Activated B cell treated with CpG ODN at 0.5 μM for 24 hours (primary cell): ENCODE measurements at regions not wholly inside any gene's neighbourhood (a gene's known extent, or its start where the extent isn't known, plus 50 kb on each side); places are given as distances from the start of the nearest gene placed in this dataset.

ENCODE experiments used
- ATAC-seq: fragments of 200-7000 bp; cut with Tn5 transposase; one replicate; pipeline ENCODE4 v1.10.0; 2021; ENCODE audit warnings: low read depth, mild to moderate bottlenecking, moderate library complexity
- CTCF ChIA-PET: fragments of 350-600 bp; sonication (Branson Sonifier 250); formaldehyde crosslinking; loops from one replicate; lab custom pipeline; 2021; ENCODE audit warnings: antibody characterized with exemption; lab: Charles Lee
- POLR2A ChIA-PET: fragments of 350-600 bp; sonication (Branson Sonifier 250); formaldehyde crosslinking; loops from one replicate; lab custom pipeline; 2021; ENCODE audit warnings: antibody characterized with exemption; lab: Charles Lee
- DNase-seq: peaks from one replicate; pipeline ENCODE4 v3.0.0; 2022
- H3K27ac Mint-ChIP-seq: one replicate; pipeline ENCODE4 v1.8.0; 2020; ENCODE audit warnings: mixed read lengths
- H3K27me3 Mint-ChIP-seq: one replicate; pipeline ENCODE4 v1.8.0; 2021; ENCODE audit warnings: mixed read lengths
- H3K36me3 Mint-ChIP-seq: one replicate; pipeline ENCODE4 v1.8.0; 2021; ENCODE audit warnings: low read depth, mixed read lengths
- H3K4me1 Mint-ChIP-seq: one replicate; pipeline ENCODE4 v1.8.0; 2021; ENCODE audit warnings: mixed read lengths
- H3K4me3 Mint-ChIP-seq: one replicate; pipeline ENCODE4 v1.8.0; 2020; ENCODE audit warnings: mild to moderate bottlenecking, mixed read lengths
- H3K9me3 Mint-ChIP-seq: one replicate; pipeline ENCODE4 v1.8.0; 2020; ENCODE audit warnings: mixed read lengths
- CTCF ChIP-seq: fragments of 200-600 bp; IDR thresholded peaks from one replicate; pipeline ENCODE4 v1.8.0; 2022; ENCODE audit warnings: antibody characterized with exemption, mild to moderate bottlenecking
- intact Hi-C: fragments of 100-400 bp; cut with micrococcal nuclease; formaldehyde crosslinking; loops from one replicate; pipeline ENCODE4 v1.15.1; 2024

GRCh38 chr11:116438651-116439360 is 334.0 kb downstream of the BUD13 start:
- peaks cover 7% of the 10 kb centered on the region for H3K9me3 Mint-ChIP-seq
- H3K27ac Mint-ChIP-seq: no peak overlapping the region
- POLR2A ChIA-PET: no interaction called here
- H3K4me3 Mint-ChIP-seq: no peak overlapping the region
- ATAC-seq (no peak), DNase-seq (no peak)
- CTCF ChIA-PET: no interaction called here
- peaks cover 6% of the 10 kb centered on the region for H3K27me3 Mint-ChIP-seq
- no peaks in the 10 kb centered on the region for H3K4me1 Mint-ChIP-seq
- no peaks in the 10 kb centered on the region for H3K36me3 Mint-ChIP-seq
- intact Hi-C loops: no loop called here
- no peak for TF ChIP-seq CTCF

GRCh38 chr11:116434986-116435385 is 337.8 kb downstream of the BUD13 start:
- Mint-ChIP-seq H3K9me3 (no peaks in the 10 kb centered on the region), H3K27ac (no peak overlapping the region), H3K27me3 (peaks cover 8% of the 10 kb centered on the region), H3K4me1 (no peaks in the 10 kb centered on the region), H3K4me3 (no peak overlapping the region), H3K36me3 (no peaks in the 10 kb centered on the region)
- DNase-seq: no peak
- TF ChIP-seq CTCF: no peak
- POLR2A ChIA-PET: no interaction called here
- ATAC-seq: no peak
- CTCF ChIA-PET: no interaction called here
- intact Hi-C loops: no loop called here

- Mint-ChIP-seq H3K27ac (no peak overlapping the region), H3K4me3 (no peak overlapping the region), H3K9me3 (no peaks in the 10 kb centered on the region), H3K4me1 (no peaks in the 10 kb centered on the region), H3K27me3 (peaks cover 14% of the 10 kb centered on the region), H3K36me3 (no peaks in the 10 kb centered on the region)
- CTCF ChIA-PET: no interaction called here
- POLR2A ChIA-PET: no interaction called here
- intact Hi-C loops: no loop called here
- ATAC-seq (no peak), DNase-seq (no peak)
- no peak for TF ChIP-seq CTCF
These were observed 340.5 kb downstream of the BUD13 start for GRCh38 chr11:116432301-116432700.

GRCh38 chr11:116431842-116432241 is 340.9 kb downstream of the BUD13 start:
- no peak overlapping the region for H3K4me3 Mint-ChIP-seq
- TF ChIP-seq CTCF: no peak
- intact Hi-C loops: no loop called here
- DNase-seq (no peak), ATAC-seq (no peak)
- ChIA-PET POLR2A (no interaction called here), CTCF (no interaction called here)
- H3K4me1 Mint-ChIP-seq: no peaks in the 10 kb centered on the region
- no peaks in the 10 kb centered on the region for H3K9me3 Mint-ChIP-seq
- no peak overlapping the region for H3K27ac Mint-ChIP-seq
- no peaks in the 10 kb centered on the region for H3K36me3 Mint-ChIP-seq
- H3K27me3 Mint-ChIP-seq: peaks cover 12% of the 10 kb centered on the region

- H3K9me3 Mint-ChIP-seq: no peaks in the 10 kb centered on the region
- TF ChIP-seq CTCF: no peak
- CTCF ChIA-PET: no interaction called here
- POLR2A ChIA-PET: no interaction called here
- DNase-seq (no peak), ATAC-seq (no peak)
- H3K4me3 Mint-ChIP-seq: no peak overlapping the region
- H3K36me3 Mint-ChIP-seq: no peaks in the 10 kb centered on the region
- peaks cover 13% of the 10 kb centered on the region for H3K27me3 Mint-ChIP-seq
- no peak overlapping the region for H3K27ac Mint-ChIP-seq
- H3K4me1 Mint-ChIP-seq: no peaks in the 10 kb centered on the region
- intact Hi-C loops: no loop called here
These were observed 344.2 kb downstream of the BUD13 start for GRCh38 chr11:116428638-116428975.
